NCI-H2196 (cell line): ENCODE measurements at regions not wholly inside any gene's neighbourhood (a gene's known extent, or its start where the extent isn't known, plus 50 kb on each side); places are given as distances from the start of the nearest gene placed in this dataset.
"Not testable (repeated sequence)": the region's sequence is repeated elsewhere in the genome, so short reads cannot be mapped to it uniquely, and the experiment has no call there.

Source experiments
- DNase-seq: peaks from one replicate; lab custom pipeline; 2025; ENCODE audit not compliant: unreplicated experiment; lab: John Stamatoyannopoulos, UW

DNA sequence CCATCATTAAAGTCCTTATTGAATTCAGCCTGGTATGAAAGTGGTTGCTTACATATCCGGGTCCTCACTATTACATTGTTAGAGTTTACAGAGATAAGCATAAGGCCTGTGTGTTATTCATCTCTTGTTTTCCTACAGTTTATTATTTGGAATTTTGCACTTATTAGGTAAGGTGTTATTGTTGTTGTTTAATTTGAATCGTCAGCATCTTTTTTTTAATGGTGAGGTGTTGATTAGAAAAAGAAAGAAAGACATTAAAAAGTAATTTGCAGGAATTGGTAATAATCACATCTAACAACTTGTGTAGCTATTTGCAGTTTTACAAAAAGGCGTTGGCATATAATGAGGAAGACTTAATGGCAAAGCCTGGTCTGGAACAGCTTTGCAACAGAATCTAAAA, 158.6 kb downstream of the SAMD5 start:
- no peak for DNase-seq

GRCh38 chr6:147674099-147674498, 165.6 kb downstream of the SAMD5 start:
- no peak for DNase-seq

- DNase-seq: no peak
Observed at GRCh38 chr6:147674794-147675193, 166.3 kb downstream of the SAMD5 start.

- DNase-seq: no peak
Observed at GRCh38 chr6:147675281-147675680, 166.8 kb downstream of the SAMD5 start.

- DNase-seq: no peak
Observed at GRCh38 chr6:147676495-147677199, 168.2 kb downstream of the SAMD5 start.

- DNase-seq: no peak
Observed at GRCh38 chr6:147677647-147678046, 169.2 kb downstream of the SAMD5 start.

DNA sequence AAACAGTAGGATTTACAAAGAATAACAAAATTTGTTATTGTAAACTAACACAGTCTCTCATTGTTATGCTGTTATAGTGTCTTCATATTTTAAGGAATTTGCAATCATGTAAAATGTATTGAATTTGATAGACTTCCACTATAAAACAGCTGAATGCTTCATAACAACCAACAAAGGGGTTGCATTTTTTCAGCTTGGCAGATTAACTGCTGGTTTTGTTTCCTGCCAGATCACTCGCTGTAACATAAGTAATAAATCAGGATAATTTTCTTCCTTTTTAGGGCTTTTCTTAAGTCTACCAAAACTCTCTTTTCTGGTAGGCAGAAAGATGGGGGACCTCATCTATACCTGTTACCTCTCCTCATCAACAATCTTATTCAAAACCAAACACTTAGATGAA, 169.8 kb downstream of the SAMD5 start:
- no peak for DNase-seq

DNA sequence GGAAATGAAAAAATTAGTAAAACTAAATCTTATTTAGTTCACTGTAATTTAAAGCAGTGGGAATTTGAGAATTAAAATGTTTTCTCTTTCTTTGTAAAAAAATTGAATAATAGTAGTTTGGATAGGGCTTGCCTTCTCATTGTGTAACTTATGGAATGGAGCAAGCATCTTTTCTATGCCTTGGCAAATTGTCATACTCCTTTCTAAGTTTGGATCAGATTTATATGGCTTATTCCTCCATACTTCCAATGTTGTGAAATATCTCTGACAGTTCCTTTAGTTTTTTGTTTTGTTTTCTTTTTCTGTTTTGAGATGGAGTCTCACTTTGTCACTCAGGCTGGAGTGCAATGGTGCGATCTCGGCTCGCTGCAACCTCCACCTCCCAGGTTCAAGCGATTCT, 176.4 kb downstream of the SAMD5 start:
- DNase-seq: no peak

GRCh38 chr6:147689398-147689797, 180.9 kb downstream of the SAMD5 start:
- no peak for DNase-seq

DNA sequence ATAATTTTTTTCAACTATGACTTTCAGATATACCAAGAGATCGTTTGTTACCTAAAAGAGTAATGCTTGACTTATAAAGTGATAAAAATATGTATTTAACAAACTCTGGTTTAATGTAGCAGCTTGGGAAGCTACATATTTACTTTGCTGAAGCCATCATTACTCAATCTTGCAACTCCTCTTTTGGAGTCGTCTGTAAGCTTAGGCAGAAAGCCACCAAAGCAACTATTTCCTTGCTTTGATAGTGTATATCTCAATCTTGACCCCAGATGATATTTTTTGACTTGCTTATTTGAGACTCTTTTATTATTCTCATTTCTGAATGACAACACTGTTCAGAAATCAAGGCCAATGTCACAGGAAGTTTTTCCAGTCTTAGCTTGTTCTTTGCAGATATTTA, 183.0 kb downstream of the SAMD5 start:
- DNase-seq: no peak

DNA sequence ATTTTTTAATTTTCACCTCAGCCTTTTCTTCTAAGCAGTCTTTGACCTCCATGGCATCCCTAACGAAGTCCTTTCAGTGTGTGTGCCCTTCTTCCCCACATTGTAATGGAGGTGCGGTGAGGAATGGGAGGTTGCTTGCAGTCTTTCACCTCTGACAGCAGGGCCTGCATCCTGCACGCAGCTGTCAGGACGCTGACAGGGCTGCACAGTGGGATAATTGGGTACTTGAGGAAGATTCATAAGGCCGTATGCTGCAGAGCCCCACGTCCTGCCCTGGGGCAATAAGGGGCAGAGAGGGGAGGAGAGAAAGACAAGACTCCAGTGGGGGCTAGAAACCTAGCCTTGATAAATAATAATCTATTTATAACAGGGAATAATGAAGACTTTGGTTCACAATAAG, 184.7 kb downstream of the SAMD5 start:
- no peak for DNase-seq

DNA sequence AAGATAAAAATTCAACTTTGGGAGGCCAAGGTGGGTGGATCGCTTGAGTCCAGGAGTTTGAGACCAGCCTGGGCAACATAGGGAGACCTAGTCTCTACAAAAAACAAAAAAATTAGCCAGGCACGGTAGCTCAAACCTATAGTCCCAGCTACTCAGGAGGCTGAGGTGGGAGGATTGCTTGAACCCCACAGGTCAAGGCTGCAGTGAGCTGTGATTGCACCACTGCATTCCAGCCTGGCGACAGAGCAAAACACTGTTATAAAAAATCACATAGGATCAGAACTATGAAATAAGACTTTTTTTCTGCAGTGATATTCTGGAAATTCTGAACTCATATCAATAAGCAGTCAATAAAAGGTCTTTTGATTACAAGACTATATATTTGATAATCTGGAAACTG, 186.1 kb downstream of the SAMD5 start:
- DNase-seq: not testable (repeated sequence)

DNA sequence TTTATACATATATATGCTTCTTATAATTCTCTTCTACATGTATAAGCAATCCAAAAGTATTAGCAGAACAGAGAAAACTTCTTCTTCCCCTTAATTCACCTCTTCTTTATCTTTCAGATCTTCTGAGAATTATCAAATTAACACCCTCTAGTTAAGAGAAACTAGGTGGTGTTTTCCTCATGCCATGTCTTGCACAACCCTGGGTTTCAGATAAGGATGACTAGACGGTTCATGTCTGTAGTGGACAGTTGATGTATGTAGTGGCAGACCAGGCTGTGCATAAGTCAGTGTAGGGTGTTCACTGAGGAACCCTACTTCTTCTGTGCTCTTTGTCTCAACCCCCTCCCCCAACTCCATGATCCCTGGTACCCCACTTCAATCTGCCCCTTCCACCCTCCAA, 187.3 kb downstream of the SAMD5 start:
- DNase-seq: no peak

- DNase-seq: no peak
Observed at GRCh38 chr6:147699140-147699539, 190.7 kb downstream of the SAMD5 start.

DNA sequence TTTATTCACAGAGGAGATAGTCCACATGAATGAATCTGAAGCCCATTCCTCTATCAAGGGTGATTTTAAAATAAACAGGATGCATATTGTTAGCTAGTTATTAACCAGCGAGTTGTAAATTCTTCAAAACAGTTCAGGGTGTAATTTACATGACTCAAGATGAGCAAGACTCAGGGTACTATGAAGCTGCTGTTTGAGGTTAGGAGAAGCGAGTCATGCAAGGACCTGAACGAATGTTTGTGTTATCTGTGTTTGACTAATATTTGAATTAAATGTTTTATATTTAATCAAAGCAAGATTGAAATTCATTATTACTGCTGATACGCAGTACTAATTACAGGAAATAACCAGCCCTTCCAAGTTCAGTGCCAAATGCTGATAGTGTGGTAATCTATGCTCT, 191.1 kb downstream of the SAMD5 start:
- DNase-seq: no peak

GRCh38 chr6:147700436-147701209, 192.1 kb downstream of the SAMD5 start:
- no peak for DNase-seq

DNA sequence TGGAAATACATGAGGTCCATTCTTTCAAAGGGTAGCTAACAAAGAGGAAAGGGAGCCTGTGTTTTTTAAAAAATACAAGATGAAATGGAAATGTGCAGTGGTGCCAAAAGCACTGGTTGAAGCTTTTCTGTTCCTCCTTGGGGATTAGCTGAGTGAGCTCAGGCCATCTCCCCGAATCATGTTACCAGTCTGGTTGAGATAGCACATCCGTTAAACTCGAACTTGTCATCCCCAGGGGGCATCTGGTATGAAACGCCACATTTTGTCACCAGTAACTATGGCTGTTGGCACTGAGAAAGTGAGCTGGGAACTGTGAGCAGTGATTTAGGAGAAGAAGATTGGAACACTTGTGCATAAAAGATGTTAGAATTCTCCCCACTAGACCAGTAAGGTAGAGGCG, 196.2 kb downstream of the SAMD5 start:
- DNase-seq: no peak

DNA sequence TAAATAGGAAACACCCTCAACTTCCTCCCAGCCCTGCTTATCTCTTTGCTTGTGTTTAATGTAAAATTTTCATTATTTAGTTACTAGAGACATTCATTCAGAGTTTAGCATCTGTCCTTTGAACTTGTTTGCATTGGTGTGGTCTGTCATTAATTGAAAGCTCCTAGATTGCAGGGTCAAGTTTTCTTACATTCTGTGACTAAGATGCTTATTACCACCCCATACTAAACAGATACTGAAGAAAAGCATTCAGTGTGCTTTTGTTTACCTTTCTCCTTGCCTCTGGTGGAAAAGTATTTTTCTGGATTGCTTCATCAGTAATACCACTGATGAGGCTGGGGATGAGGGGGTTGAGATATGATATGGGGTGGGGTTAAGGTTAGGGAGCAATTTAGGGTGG, 199.0 kb downstream of the SAMD5 start:
- DNase-seq: no peak

DNA sequence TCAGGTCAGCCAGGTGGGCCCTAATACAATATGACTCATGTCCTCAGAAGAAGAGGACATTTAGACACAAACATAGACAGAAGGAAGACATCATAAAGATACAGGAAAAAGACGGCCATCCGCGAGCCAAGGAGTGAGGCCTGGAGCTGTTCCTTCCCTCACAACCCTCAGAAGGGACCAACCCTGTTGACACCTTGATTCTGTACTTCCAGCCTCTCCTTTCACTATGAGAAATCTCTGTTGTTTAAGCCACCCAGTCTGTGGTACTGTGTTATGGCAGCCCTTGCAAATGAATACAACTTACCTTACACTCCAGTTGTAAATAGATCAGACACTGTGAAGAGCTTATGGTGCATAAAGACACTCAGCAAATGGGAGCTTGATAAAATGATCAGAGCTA, 199.7 kb downstream of the SAMD5 start:
- DNase-seq: no peak

DNA sequence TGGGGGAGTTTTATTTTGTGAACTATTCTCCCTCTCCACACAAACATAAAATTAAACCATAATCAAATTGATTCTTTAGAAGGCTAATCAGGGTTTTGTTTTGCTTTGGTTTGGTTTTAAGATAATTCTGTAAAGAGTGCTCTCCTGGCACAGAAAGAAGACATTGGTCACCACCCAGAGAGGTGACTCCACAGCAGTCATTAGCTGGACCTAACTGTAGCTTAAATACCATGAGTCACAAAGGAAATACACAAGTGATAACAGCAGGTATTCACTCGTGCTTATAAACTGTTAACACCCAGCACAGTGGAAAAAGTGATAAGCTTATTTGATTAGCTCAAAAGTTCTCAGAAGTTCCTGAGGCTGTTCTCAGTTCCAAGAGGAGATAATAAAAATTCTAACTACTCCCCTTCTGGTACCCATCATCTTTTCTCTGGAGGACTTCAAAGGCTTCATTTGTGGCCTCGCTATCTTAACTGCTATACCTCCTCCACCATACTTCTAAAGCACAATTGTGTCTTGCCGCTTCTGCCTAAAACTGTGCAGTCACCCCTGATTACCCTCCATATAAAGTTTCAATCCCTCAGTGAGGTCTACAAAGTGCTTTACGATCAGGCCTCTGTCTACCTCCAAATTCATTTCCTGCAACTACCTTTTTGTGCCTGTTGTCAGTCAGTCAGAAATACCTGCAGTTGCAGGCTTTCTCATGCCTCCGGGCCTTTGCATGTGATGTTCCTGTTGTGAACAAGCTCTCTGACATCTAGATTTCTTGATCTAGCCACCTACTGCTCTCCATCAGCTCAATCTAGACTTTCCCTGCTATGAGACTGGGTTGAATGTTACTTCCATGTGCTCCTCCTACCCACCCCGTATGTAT, 201.1 kb downstream of the SAMD5 start:
- DNase-seq: no peak

DNA sequence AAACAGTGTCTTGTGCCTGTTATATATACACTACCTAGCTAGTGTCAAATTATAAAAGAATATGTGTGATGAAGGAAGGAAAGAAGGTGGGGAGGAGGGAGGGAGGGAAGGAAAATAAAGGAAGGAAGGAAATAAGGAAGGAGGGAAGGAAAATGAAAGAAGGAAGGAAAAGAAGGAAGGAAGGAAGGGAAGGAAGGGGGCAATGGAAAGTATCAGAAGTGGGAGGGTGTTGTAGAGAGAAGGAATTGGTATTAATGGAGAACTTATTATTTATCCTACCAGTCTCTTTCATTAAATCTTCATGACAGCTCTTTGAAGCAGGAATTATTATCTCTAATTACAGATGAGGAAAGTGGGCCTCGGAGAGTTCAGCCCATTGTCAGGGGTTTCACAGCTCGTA, 202.4 kb downstream of the SAMD5 start:
- DNase-seq: no peak

- DNase-seq: no peak
Observed at GRCh38 chr6:147711476-147711875, 203.0 kb downstream of the SAMD5 start.
